Pancreas (tissue), 10 donors: ENCODE measurements at regions not wholly inside any gene's neighbourhood (a gene's known extent, or its start where the extent isn't known, plus 50 kb on each side); places are given as distances from the start of the nearest gene placed in this dataset.

ENCODE experiments used
- ATAC-seq, 4 donors: fragments of 200-7000 bp; cut with Tn5 transposase; one replicate each; pipeline versions ENCODE4 v1.8.0 to v1.9.1; 2020; ENCODE audit warnings: mild to moderate bottlenecking in 4 of 4, moderate library complexity in 4 of 4
- DNase-seq, 6 donors: peaks; one replicate each; pipeline ENCODE4 v3.0.0-alpha.2; 2020
- FAIRE-seq: peaks from 2 replicates; lab custom pipeline; 2012; peaks lifted over from hg19 to GRCh38; lab: Jason Lieb, UNC
- H3K27ac ChIP-seq, 4 donors: fragments of 200-600 bp; sonication (generic); 1 replicate in 3 of 4; 2 replicates in 1 of 4; pipeline versions ENCODE4 v1.5.0 to v1.8.0; 2020
- H3K27me3 ChIP-seq, 4 donors: fragments of 200-600 bp; one replicate each; pipeline ENCODE4 v1.8.0; 2021
- H3K36me3 ChIP-seq, 3 donors: fragments of 200-600 bp; sonication (generic) in 1 of 3; one replicate each; pipeline versions ENCODE4 v1.5.0 to v1.8.0; 2020 to 2021
- H3K4me1 ChIP-seq, 3 donors: fragments of 200-600 bp; one replicate each; pipeline ENCODE4 v1.8.0; 2021
- H3K4me3 ChIP-seq, 4 donors: fragments of 200-600 bp; sonication (generic) in 2 of 4; one replicate each; pipeline versions ENCODE4 v1.5.0 to v1.8.0; 2020 to 2021
- H3K9me3 ChIP-seq, 4 donors: fragments of 200-600 bp; one replicate each; pipeline ENCODE4 v1.8.0; 2021
- WGBS, 2 donors: extraction: QIAGEN DNeasy Blood & Tissue Kit; methylation state at CpG; one replicate each; pipeline ENCODE4 v1.1.7; 2013; 5-methylcytosine and 5-hydroxymethylcytosine counted together
- intact Hi-C, 3 donors: fragments of 100-400 bp; cut with DNase I; formaldehyde crosslinking; loops; one replicate each; pipeline versions ENCODE4 v1.11.1 to v1.14.2; 2022
- TF ChIP-seq, protein P1 (sequence below), 4 donors: fragments of 200-600 bp; sonication (generic) in 3 of 4; IDR thresholded peaks; one replicate each; pipeline versions ENCODE4 v1.5.0 to v1.8.0; 2021; ENCODE audit warnings: antibody characterized with exemption in 4 of 4
- donor health status: healthy with polysubstance abuse.
- donor health status: DM: no; HTN: no; CAD: no; lungs with moderate emphysema.
- donor health status: DM: no; HTN: no; CAD: no.
- donor health status: control.
- donor health status: control.
- donor health status: Bipolar disorder and iron deficiency.
- donor health status: DM: yes; HTN: yes; CAD: no.
- donor health status: DM: no; HTN: no; CAD: no.
- donor health status: DM: no; HTN: no; CAD: no.
- donor health status: DM: yes; HTN: yes; CAD: no.

DNA sequence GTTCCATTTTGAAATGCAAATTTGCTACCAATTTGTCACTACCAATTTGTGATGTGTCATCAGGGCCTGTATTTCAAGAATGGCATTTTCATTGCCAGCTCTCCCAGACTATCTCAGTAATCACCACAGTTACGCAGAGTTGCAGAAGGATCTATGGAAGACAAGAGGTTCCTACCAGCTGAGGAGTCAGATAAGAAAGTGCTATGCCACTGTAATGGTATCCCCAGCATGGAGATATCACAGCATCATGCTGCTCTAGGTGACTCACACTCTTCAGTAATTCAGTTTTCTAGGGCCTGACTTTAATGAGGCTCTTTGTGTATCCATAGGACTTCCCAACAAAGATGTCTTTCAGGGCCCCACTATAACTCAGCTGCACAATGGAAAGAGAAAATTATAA, 490.3 kb downstream of the ARHGEF28 start:
- DNase-seq (no peak), ATAC-seq (no peak), FAIRE-seq (no peak)
- no peaks in the 10 kb centered on the region for H3K4me1 ChIP-seq
- no peaks in the 10 kb centered on the region for H3K36me3 ChIP-seq
- 97 to 100% methylated on average over 1 of the region's 1 CpG for WGBS, 2 donors
- TF ChIP-seq, protein P1, sequence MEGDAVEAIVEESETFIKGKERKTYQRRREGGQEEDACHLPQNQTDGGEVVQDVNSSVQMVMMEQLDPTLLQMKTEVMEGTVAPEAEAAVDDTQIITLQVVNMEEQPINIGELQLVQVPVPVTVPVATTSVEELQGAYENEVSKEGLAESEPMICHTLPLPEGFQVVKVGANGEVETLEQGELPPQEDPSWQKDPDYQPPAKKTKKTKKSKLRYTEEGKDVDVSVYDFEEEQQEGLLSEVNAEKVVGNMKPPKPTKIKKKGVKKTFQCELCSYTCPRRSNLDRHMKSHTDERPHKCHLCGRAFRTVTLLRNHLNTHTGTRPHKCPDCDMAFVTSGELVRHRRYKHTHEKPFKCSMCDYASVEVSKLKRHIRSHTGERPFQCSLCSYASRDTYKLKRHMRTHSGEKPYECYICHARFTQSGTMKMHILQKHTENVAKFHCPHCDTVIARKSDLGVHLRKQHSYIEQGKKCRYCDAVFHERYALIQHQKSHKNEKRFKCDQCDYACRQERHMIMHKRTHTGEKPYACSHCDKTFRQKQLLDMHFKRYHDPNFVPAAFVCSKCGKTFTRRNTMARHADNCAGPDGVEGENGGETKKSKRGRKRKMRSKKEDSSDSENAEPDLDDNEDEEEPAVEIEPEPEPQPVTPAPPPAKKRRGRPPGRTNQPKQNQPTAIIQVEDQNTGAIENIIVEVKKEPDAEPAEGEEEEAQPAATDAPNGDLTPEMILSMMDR (IDR thresholded peaks at IDR 0.05), result no peak
- H3K27ac ChIP-seq, result no peak overlapping the region
- no peak overlapping the region for H3K4me3 ChIP-seq
- no peaks in the 10 kb centered on the region for H3K9me3 ChIP-seq
- H3K27me3 ChIP-seq, result no peaks in the 10 kb centered on the region
- intact Hi-C loops, result no loop called here

DNA sequence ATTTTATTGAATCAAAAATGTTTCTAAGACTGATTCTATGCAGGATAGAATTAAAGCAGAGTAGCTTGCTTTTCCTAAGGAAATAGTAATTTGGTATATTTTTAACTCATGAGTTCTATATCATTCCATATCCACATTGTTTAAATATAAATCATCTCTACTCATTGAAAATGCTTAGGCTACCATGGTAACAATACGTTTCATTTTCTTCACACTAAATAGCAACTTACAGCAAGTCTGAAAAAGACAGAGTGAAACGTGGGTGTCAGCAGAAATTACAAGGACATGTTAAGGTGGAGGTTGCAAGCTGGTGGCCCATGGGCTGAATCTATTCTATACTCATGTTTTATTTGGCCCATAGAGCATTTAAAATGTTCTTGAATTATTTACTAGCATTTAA, 487.9 kb downstream of the ARHGEF28 start:
- FAIRE-seq (no peak), ATAC-seq (no peak), DNase-seq (no peak)
- Histone ChIP-seq H3K4me3 (no peak overlapping the region), H3K9me3 (no peaks in the 10 kb centered on the region), H3K36me3 (no peaks in the 10 kb centered on the region), H3K27me3 (no peaks in the 10 kb centered on the region), H3K4me1 (no peaks in the 10 kb centered on the region), H3K27ac (no peak overlapping the region)
- TF ChIP-seq, protein P1 (IDR thresholded peaks at IDR 0.05), result no peak
- 62 to 74% methylated on average over 2 of the region's 2 CpGs for WGBS, 2 donors
- intact Hi-C loops, result no loop called here

DNA sequence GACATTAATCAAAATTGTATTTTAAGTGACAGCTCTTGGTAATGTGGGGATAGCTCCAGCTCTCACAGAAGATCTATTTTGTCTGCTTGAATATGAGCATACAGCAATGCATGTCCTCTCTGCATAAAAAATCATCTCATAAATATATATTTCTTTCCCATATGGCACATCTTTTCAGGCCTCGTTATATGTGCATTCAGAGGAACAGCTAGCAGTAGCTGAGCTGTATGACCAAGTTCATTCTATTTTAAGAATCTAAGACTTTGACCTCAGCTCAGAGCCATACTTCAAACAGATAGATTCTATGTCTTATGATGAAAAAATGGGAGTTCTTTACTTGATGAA, 487.2 kb downstream of the ARHGEF28 start:
- TF ChIP-seq, protein P1 (IDR thresholded peaks at IDR 0.05), result no peak
- intact Hi-C loops, result no loop called here
- no peaks in the 10 kb centered on the region for H3K4me1 ChIP-seq
- FAIRE-seq (no peak), ATAC-seq (no peak), DNase-seq (no peak)
- H3K27me3 ChIP-seq, result no peaks in the 10 kb centered on the region
- H3K36me3 ChIP-seq, result no peaks in the 10 kb centered on the region
- no peaks in the 10 kb centered on the region for H3K9me3 ChIP-seq
- no peak overlapping the region for H3K4me3 ChIP-seq
- no peak overlapping the region for H3K27ac ChIP-seq
- WGBS, 2 donors, result 28 to 43% methylated on average over 1 of the region's 1 CpG

DNA sequence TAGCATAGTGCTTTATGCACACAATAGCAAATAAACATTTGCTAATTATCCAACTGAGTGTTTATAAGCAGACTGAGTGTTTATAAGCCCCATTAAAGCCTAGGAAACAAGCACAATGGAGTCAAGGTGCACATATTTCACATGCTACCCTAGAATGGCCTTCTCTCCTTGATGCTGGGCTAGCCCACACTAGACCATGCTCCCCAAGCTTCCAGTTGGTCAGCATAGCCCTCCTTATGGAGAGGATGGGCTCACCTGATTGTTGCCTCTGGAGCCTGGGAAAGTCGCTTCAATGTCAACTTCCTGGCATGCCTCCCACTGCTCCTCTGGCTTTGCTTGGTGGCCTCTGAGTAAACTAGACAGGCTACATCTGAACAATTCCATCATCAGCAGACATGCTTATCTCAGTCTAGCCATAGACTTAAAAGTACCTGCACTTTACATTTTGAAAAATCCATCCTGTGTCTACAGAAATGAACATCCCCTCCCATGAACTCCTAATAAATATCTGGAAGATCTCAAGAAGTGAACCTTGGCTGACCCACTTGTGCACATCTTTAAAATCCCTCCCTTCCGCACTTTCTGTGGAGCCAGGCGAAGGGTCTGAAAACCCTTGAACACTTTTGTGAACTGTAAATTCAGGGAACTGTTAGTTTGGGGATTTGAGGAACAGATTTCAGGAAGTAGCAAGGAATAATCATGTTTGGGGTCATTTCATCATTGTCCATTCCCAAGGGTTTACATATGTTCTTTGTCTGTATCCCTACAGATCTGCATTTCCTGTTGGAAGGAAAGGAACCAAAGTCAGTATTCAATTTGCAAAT, 486.6 kb downstream of the ARHGEF28 start:
- intact Hi-C loops, result no loop called here
- H3K27me3 ChIP-seq, result no peaks in the 10 kb centered on the region
- H3K36me3 ChIP-seq, result no peaks in the 10 kb centered on the region
- no peak for DNase-seq
- 85 to 92% methylated on average over 3 of the region's 3 CpGs for WGBS, 2 donors
- TF ChIP-seq, protein P1 (IDR thresholded peaks at IDR 0.05), result no peak
- H3K9me3 ChIP-seq, result no peaks in the 10 kb centered on the region
- ATAC-seq, result no peak
- no peak overlapping the region for H3K4me3 ChIP-seq
- no peaks in the 10 kb centered on the region for H3K4me1 ChIP-seq
- H3K27ac ChIP-seq, result no peak overlapping the region
- FAIRE-seq, result no peak

DNA sequence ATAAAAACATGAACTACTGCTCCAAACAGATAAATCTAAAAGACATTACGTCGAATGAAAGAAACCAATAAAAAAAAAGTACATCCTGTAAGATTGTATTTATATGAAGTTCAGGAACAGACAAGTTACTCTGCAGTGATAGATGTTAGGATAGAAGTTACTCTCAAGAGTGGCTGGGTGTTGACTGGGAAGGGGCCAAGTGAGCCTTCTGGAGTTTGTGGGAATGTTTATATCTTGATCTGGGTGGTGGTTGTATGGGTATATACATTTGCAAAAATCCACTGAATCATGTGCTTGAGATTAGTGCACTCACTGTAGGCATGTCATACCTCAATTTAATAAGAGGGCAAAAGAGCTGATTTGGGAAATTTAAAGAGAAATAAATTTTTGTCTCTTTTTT, 485.8 kb downstream of the ARHGEF28 start:
- no peak for FAIRE-seq
- no peaks in the 10 kb centered on the region for H3K9me3 ChIP-seq
- ATAC-seq, result no peak
- TF ChIP-seq, protein P1 (IDR thresholded peaks at IDR 0.05), result no peak
- WGBS, 2 donors, result 82 to 85% methylated on average over 2 of the region's 2 CpGs
- H3K36me3 ChIP-seq, result no peaks in the 10 kb centered on the region
- H3K27ac ChIP-seq, result no peak overlapping the region
- no peak for DNase-seq
- no peaks in the 10 kb centered on the region for H3K4me1 ChIP-seq
- intact Hi-C loops, result no loop called here
- H3K4me3 ChIP-seq, result no peak overlapping the region
- no peaks in the 10 kb centered on the region for H3K27me3 ChIP-seq
